ENCODE measurements at regions not wholly inside any gene's neighbourhood (a gene's known extent, or its start where the extent isn't known, plus 50 kb on each side); places are given as distances from the start of the nearest gene placed in this dataset.
A peak's percentile ranks its signal among the peaks of the same experiment; 100 is the strongest.

GRCh38 chrX:125439194-125439849, 119.7 kb downstream of the TEX13C start (continued):
- TF ChIP-seq ZBTB9 (CRISPR knock-in tag; IDR thresholded peaks at IDR 0.05) (no peak), E2F6 (IDR thresholded peaks at IDR 0.05; ENCODE audit: borderline replicate concordance in 1 of 2, extremely low read depth in 1 of 2, insufficient read depth in 1 of 2, insufficient read length in 1 of 2, low read depth in 1 of 2, low read length in 1 of 2, poor library complexity in 1 of 2, severe bottlenecking in 1 of 2) (no peak), OTX1 (CRISPR knock-in tag; IDR thresholded peaks at IDR 0.05) (no peak), ZNF511 (CRISPR knock-in tag; IDR thresholded peaks at IDR 0.05) (no peak), POLR2AphosphoS5 (IDR thresholded peaks at IDR 0.05; ENCODE audit: control insufficient read depth, insufficient read depth, low read depth, low read length) (0 out of 2 replicates have a peak, but pooled peaks have one; percentile 37), NCOA6 (IDR thresholded peaks at IDR 0.05) (no peak), RNF219 (CRISPR knock-in tag; IDR thresholded peaks at IDR 0.05) (no peak), SIN3A (IDR thresholded peaks at IDR 0.05; ENCODE audit: borderline replicate concordance in 2 of 2, control insufficient read depth in 1 of 2, low read depth in 2 of 2, low read length in 2 of 2) (no peak), CUX1 (CRISPR knock-in tag; IDR thresholded peaks at IDR 0.05) (no peak), SMAD4 (CRISPR knock-in tag; conservative IDR thresholded peaks at IDR 0.05) (peak; percentile 48; the same call in 1 of the 2 replicates), ILK (tag; IDR thresholded peaks at IDR 0.05; ENCODE audit: borderline replicate concordance, low read depth) (no peak), ARID1B (IDR thresholded peaks at IDR 0.05) (peak; percentile 93), ZC3H8 (IDR thresholded peaks at IDR 0.05) (no peak), RCOR1 (IDR thresholded peaks at IDR 0.05; ENCODE audit: borderline replicate concordance in 1 of 2, low read depth in 2 of 2, low read length in 2 of 2) (peak in 1 of 2 experiments; percentile 58; a peak in 1 of 4 replicates), TRIM24 (IDR thresholded peaks at IDR 0.05) (peak; percentile 97 to 98), SMC3 (conservative IDR thresholded peaks at IDR 0.05; ENCODE audit: insufficient read depth, low read depth, low read length) (peak; percentile 31; the same call in 1 of the 2 replicates)
